GM12878 (cell line): ENCODE measurements at regions not wholly inside any gene's neighbourhood (a gene's known extent, or its start where the extent isn't known, plus 50 kb on each side); places are given as distances from the start of the nearest gene placed in this dataset.

ENCODE experiments used
- ATAC-seq: fragments of 200-7000 bp; cut with Tn5 transposase; 3 replicates; pipeline ENCODE4 v1.9.1; 2020; ENCODE audit warnings: mild to moderate bottlenecking, moderate library complexity
- BruUV-seq: library from RNA; stranded (reverse); fragments of 400-500 nt; replicated peaks from 2 replicates; lab custom pipeline; 2021; lab: Mats Ljungman, UMichigan
- CTCF ChIA-PET: fragments of 300-600 bp; sonication (Branson Sonifier 250); formaldehyde crosslinking; extraction: SDS; loops from one replicate; lab custom pipeline; 2021; ENCODE audit warnings: inconsistent platforms; lab: Yijun Ruan, JAX
- POLR2A ChIA-PET: fragments of 350-600 bp; formaldehyde crosslinking; extraction: SDS; loops from one replicate; lab custom pipeline; 2021; ENCODE audit warnings: inconsistent platforms; lab: Charles Lee
- RAD21 ChIA-PET: fragments of 300-600 bp; sonication (Branson Sonifier 250); formaldehyde crosslinking; loops from one replicate; lab custom pipeline; 2023; ENCODE audit warnings: antibody characterized with exemption; ENCODE audit not compliant: unreplicated experiment; lab: Charles Lee
- SMC1A ChIA-PET: fragments of 300-600 bp; sonication (Branson Sonifier 250); formaldehyde crosslinking; loops from one replicate; lab custom pipeline; 2023; ENCODE audit not compliant: unreplicated experiment, uncharacterized antibody; lab: Charles Lee
- DNase-seq: peaks from one replicate; pipeline ENCODE4 v3.0.0-alpha.2; 2011; ENCODE audit warnings: low read depth, low spot score
- FAIRE-seq: peaks from 3 replicates; lab custom pipeline; 2011; peaks lifted over from hg19 to GRCh38; lab: Jason Lieb, UNC
- H2AFZ ChIP-seq: 2 replicates; pipeline ENCODE4 v1.6.0; 2011; ENCODE audit warnings: low read depth, low read length, control low read depth; ENCODE audit not compliant: control insufficient read depth
- H3K27ac ChIP-seq: 2 replicates; pipeline ENCODE4 v1.5.1; 2011; ENCODE audit warnings: control low read depth; ENCODE audit not compliant: control insufficient read depth, insufficient read depth
- H3K27me3 ChIP-seq, 2 experiments: replicated peaks in 1 of 2; 2 replicates each; pipeline versions ENCODE4 v1.6.0 to v1.6.1; 2011; ENCODE audit warnings: low read length in 1 of 2; ENCODE audit not compliant: control insufficient read depth in 2 of 2, insufficient read depth in 2 of 2
- H3K36me3 ChIP-seq, 2 experiments: 2 replicates each; pipeline ENCODE4 v1.5.1; 2011; ENCODE audit warnings: low read length in 1 of 2; ENCODE audit not compliant: control insufficient read depth in 2 of 2, insufficient read depth in 2 of 2
- H3K4me1 ChIP-seq: 2 replicates; pipeline ENCODE4 v1.6.1; 2011; ENCODE audit warnings: mild to moderate bottlenecking, low read length, moderate library complexity, mixed read lengths; ENCODE audit not compliant: control insufficient read depth, insufficient read depth
- H3K4me2 ChIP-seq: 2 replicates; pipeline ENCODE4 v1.6.0; 2011; ENCODE audit warnings: control low read depth; ENCODE audit not compliant: control insufficient read depth, insufficient read depth
- H3K4me3 ChIP-seq: fragments of 200-600 bp; sonication (generic); 2 replicates; pipeline ENCODE4 v1.5.1; 2016
- H3K79me2 ChIP-seq: 2 replicates; pipeline ENCODE4 v1.6.0; 2011; ENCODE audit warnings: low read length; ENCODE audit not compliant: control insufficient read depth, insufficient read depth
- H3K9ac ChIP-seq: 2 replicates; pipeline ENCODE4 v1.8.0; 2011; ENCODE audit warnings: low read length, control low read depth, mixed read lengths; ENCODE audit not compliant: control insufficient read depth, insufficient read depth
- H3K9me3 ChIP-seq: replicated peaks from 3 replicates; pipeline ENCODE4 v1.5.1; 2011; ENCODE audit warnings: mild to moderate bottlenecking, low read length; ENCODE audit not compliant: control insufficient read depth, insufficient read depth
- H4K20me1 ChIP-seq: 2 replicates; pipeline ENCODE4 v1.6.0; 2011; ENCODE audit not compliant: control insufficient read depth, insufficient read depth
- ATF7 ChIP-seq: fragments of 450-650 bp; IDR thresholded peaks from 2 replicates; pipeline ENCODE4 v1.6.1; 2016; ENCODE audit warnings: low read depth, mild to moderate bottlenecking
- PAX5 ChIP-seq: IDR thresholded peaks from 2 replicates; pipeline ENCODE4 v1.6.1; 2011; ENCODE audit warnings: low read depth, low read length, borderline replicate concordance
- STAT1 ChIP-seq: fragments of 450-650 bp; conservative IDR thresholded peaks from 2 replicates; pipeline ENCODE4 v1.6.1; 2014; ENCODE audit warnings: antibody characterized with exemption, mild to moderate bottlenecking
- SUZ12 ChIP-seq: fragments of 200-600 bp; sonication (generic); IDR thresholded peaks from one replicate; pipeline ENCODE4 v1.6.1; 2018; ENCODE audit warnings: antibody characterized with exemption, mild to moderate bottlenecking; ENCODE audit not compliant: unreplicated experiment
- TCF7 ChIP-seq: IDR thresholded peaks from 2 replicates; pipeline ENCODE4 v1.6.1; 2014; ENCODE audit warnings: antibody characterized with exemption, borderline replicate concordance
- WGBS: methylation state at CpG from one replicate; pipeline ENCODE4 v1.1.6; 2016; ENCODE audit warnings: low lambda C conversion rate; ENCODE audit not compliant: insufficient replicate concordance, insufficient coverage; ENCODE audit errors: missing lambda C conversion rate; 5-methylcytosine and 5-hydroxymethylcytosine counted together
- in situ Hi-C: fragments of 300-500 bp; cut with MboI; formaldehyde crosslinking; loops from 9 replicates; pipeline ENCODE4 v1.14.3; 2018; ENCODE audit warnings: mixed read lengths
- intact Hi-C: fragments of 100-400 bp; cut with micrococcal nuclease; formaldehyde crosslinking; loops from one replicate; pipeline ENCODE4 v1.14.2; 2022; ENCODE audit not compliant: unreplicated experiment
- TF ChIP-seq, protein P1 (sequence below): fragments of 450-650 bp; IDR thresholded peaks from 2 replicates; pipeline ENCODE4 v1.6.1; 2017; ENCODE audit warnings: mild to moderate bottlenecking, moderate library complexity

DNA sequence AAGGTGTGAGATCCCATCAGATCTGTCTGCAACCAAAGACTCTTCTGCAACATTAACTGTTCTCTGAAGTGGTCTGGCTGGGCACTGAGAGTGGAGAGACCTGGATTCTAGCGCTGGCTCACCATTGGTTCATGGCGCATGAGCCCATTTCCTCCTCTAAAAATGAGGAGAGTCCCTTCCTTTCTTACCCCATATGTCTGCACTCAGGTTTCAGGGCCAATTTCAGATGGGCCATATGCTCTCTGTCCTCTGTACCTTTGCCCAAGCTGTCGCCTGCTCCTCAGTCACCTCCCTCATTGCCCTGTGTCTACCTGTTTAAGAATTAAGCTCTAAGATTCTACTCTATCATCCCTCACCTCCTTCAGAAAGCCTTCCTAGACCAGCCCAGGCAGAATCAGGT lies 484.7 kb downstream of the INSC start:
- ChIA-PET SMC1A (no interaction called here), CTCF (interaction anchor here (1.1 kb wide), 1 partner anchor 12 kb away, joined by 3 read pairs; no protein-coding TSS in a partner anchor), RAD21 (no interaction called here), POLR2A (no interaction called here)
- in situ Hi-C loops = no loop called here
- H3K79me2 ChIP-seq = no peaks in the 10 kb centered on the region
- DNase-seq = no peak
- BruUV-seq = no TSS peak
- no peak overlapping the region for H3K27ac ChIP-seq
- TF ChIP-seq STAT1 (no peak), SUZ12 (no peak), TCF7 (no peak), PAX5 (no peak), ATF7 (no peak)
- TF ChIP-seq, protein P1, sequence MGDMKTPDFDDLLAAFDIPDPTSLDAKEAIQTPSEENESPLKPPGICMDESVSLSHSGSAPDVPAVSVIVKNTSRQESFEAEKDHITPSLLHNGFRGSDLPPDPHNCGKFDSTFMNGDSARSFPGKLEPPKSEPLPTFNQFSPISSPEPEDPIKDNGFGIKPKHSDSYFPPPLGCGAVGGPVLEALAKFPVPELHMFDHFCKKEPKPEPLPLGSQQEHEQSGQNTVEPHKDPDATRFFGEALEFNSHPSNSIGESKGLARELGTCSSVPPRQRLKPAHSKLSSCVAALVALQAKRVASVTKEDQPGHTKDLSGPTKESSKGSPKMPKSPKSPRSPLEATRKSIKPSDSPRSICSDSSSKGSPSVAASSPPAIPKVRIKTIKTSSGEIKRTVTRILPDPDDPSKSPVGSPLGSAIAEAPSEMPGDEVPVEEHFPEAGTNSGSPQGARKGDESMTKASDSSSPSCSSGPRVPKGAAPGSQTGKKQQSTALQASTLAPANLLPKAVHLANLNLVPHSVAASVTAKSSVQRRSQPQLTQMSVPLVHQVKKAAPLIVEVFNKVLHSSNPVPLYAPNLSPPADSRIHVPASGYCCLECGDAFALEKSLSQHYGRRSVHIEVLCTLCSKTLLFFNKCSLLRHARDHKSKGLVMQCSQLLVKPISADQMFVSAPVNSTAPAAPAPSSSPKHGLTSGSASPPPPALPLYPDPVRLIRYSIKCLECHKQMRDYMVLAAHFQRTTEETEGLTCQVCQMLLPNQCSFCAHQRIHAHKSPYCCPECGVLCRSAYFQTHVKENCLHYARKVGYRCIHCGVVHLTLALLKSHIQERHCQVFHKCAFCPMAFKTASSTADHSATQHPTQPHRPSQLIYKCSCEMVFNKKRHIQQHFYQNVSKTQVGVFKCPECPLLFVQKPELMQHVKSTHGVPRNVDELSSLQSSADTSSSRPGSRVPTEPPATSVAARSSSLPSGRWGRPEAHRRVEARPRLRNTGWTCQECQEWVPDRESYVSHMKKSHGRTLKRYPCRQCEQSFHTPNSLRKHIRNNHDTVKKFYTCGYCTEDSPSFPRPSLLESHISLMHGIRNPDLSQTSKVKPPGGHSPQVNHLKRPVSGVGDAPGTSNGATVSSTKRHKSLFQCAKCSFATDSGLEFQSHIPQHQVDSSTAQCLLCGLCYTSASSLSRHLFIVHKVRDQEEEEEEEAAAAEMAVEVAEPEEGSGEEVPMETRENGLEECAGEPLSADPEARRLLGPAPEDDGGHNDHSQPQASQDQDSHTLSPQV = no peak
- H3K9me3 ChIP-seq = no peaks in the 10 kb centered on the region
- no peak overlapping the region for H3K4me3 ChIP-seq
- WGBS = 89% methylated on average over 3 of the region's 3 CpGs
- no peak for ATAC-seq
- no peak for FAIRE-seq
- no peaks in the 10 kb centered on the region; the same call in 1 of the 2 replicates for H4K20me1 ChIP-seq
- no peaks in the 10 kb centered on the region for H3K36me3 ChIP-seq
- H3K4me2 ChIP-seq = no peak overlapping the region
- intact Hi-C loops = no loop called here
- H3K4me1 ChIP-seq = no peaks in the 10 kb centered on the region
- H3K27me3 ChIP-seq = no peaks in the 10 kb centered on the region
- H3K9ac ChIP-seq = no peak overlapping the region
- no peak overlapping the region for H2AFZ ChIP-seq
